ENCODE measurements at regions not wholly inside any gene's neighbourhood (a gene's known extent, or its start where the extent isn't known, plus 50 kb on each side); places are given as distances from the start of the nearest gene placed in this dataset.
"Not testable (repeated sequence)": the region's sequence is repeated elsewhere in the genome, so short reads cannot be mapped to it uniquely, and the experiment has no call there.

GRCh38 chr2:125422198-125422770 is 1233.7 kb upstream of the GYPC start:
- POLR2A ChIA-PET (ENCODE audit: unreplicated experiment); H3K4me1 ChIP-seq (ENCODE audit: control insufficient read depth, insufficient read depth, low read length); CTCF ChIA-PET; BruUV-seq (replicated peaks); H2BK15ac ChIP-seq (ENCODE audit: low read depth, low read length); H3K9ac ChIP-seq (ENCODE audit: low read depth, low read length); H2BK5ac ChIP-seq (ENCODE audit: low read depth, low read length, poor library complexity, severe bottlenecking); intact Hi-C loops (cut with micrococcal nuclease); H3K56ac ChIP-seq (ENCODE audit: extremely low read depth, insufficient read depth, low read length); H3K4me2 ChIP-seq (ENCODE audit: low read depth, low read length); ATAC-seq (ENCODE audit: low read depth); H4K5ac ChIP-seq (ENCODE audit: low read depth, low read length); H3K23ac ChIP-seq (ENCODE audit: low read depth, low read length); H3K4ac ChIP-seq (ENCODE audit: low read depth, low read length); DNase-seq; H4K91ac ChIP-seq (ENCODE audit: insufficient read depth, low read depth, low read length); H3K9me3 ChIP-seq (ENCODE audit: control insufficient read depth, insufficient read depth, low read length); dilution Hi-C loops (cut with HindIII; ENCODE audit: low sequenced_read_pairs, unreplicated experiment); H3K18ac ChIP-seq (ENCODE audit: low read depth, low read length); H3K4me3 ChIP-seq (ENCODE audit: insufficient read depth, low read depth, low read length); H3K14ac ChIP-seq (replicated peaks; ENCODE audit: low read depth, low read length); H3K27ac ChIP-seq (ENCODE audit: insufficient read depth, low read length); H3K9me1 ChIP-seq (ENCODE audit: insufficient read depth, low read length); H2BK120ac ChIP-seq (ENCODE audit: low read depth, low read length); in situ Hi-C loops (cut with MboI; ENCODE audit: low sequenced_read_pairs); H3K27me3 ChIP-seq (ENCODE audit: control insufficient read depth, insufficient read depth, low read length); H3K79me1 ChIP-seq (ENCODE audit: low read depth in 1 of 2, low read length in 2 of 2); H2AK9ac ChIP-seq (replicated peaks; ENCODE audit: low read depth, low read length, poor library complexity); H4K20me1 ChIP-seq (ENCODE audit: insufficient read depth, low read length); H2AK5ac ChIP-seq (ENCODE audit: low read depth, low read length); H3K36me3 ChIP-seq (ENCODE audit: control insufficient read depth, insufficient read depth, low read length); H2BK20ac ChIP-seq (ENCODE audit: low read depth, low read length); H4K8ac ChIP-seq (ENCODE audit: low read depth in 2 of 2, low read length in 2 of 2); H2AFZ ChIP-seq (replicated peaks; ENCODE audit: low read length, poor library complexity): not testable (repeated sequence)
- WGBS, 2 experiments (ENCODE audit: extremely low coverage in 2 of 2, insufficient read length in 1 of 2) = 100% methylated on average over 1 of the region's 32 CpGs; no CpG with 5 or more reads in 1 of the 2 experiments

Data from IMR-90 (cell line).